ENCODE measurements at regions not wholly inside any gene's neighbourhood (a gene's known extent, or its start where the extent isn't known, plus 50 kb on each side); places are given as distances from the start of the nearest gene placed in this dataset.

DNA sequence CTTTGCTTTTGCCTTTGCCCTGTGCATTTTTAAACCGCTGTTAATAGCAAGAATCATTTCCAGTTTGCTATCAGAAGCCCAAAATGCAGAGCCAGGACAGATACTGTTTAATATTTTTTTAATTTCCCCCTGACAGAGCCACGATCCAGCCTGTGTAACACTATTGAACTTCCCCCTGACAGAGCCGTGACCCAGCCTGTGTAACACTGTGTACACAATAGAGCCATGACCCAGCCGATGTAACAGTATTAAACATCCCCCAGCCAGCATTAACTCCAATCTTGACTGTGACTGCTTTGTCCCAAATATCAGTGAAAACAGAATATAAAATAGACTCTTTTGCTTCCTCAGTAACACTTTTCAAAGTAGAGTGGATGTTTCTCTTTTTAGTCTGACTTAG lies 607.9 kb upstream of the CDH5 start:
- TF ChIP-seq, protein P1, sequence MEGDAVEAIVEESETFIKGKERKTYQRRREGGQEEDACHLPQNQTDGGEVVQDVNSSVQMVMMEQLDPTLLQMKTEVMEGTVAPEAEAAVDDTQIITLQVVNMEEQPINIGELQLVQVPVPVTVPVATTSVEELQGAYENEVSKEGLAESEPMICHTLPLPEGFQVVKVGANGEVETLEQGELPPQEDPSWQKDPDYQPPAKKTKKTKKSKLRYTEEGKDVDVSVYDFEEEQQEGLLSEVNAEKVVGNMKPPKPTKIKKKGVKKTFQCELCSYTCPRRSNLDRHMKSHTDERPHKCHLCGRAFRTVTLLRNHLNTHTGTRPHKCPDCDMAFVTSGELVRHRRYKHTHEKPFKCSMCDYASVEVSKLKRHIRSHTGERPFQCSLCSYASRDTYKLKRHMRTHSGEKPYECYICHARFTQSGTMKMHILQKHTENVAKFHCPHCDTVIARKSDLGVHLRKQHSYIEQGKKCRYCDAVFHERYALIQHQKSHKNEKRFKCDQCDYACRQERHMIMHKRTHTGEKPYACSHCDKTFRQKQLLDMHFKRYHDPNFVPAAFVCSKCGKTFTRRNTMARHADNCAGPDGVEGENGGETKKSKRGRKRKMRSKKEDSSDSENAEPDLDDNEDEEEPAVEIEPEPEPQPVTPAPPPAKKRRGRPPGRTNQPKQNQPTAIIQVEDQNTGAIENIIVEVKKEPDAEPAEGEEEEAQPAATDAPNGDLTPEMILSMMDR (IDR thresholded peaks at IDR 0.05; ENCODE audit: insufficient read depth, low read depth, low read length): no peak
- TF ChIP-seq EZH2 (IDR thresholded peaks at IDR 0.05; ENCODE audit: insufficient read depth, low read length): no peak
